ENCODE measurements at regions not wholly inside any gene's neighbourhood (a gene's known extent, or its start where the extent isn't known, plus 50 kb on each side); places are given as distances from the start of the nearest gene placed in this dataset.

DNA sequence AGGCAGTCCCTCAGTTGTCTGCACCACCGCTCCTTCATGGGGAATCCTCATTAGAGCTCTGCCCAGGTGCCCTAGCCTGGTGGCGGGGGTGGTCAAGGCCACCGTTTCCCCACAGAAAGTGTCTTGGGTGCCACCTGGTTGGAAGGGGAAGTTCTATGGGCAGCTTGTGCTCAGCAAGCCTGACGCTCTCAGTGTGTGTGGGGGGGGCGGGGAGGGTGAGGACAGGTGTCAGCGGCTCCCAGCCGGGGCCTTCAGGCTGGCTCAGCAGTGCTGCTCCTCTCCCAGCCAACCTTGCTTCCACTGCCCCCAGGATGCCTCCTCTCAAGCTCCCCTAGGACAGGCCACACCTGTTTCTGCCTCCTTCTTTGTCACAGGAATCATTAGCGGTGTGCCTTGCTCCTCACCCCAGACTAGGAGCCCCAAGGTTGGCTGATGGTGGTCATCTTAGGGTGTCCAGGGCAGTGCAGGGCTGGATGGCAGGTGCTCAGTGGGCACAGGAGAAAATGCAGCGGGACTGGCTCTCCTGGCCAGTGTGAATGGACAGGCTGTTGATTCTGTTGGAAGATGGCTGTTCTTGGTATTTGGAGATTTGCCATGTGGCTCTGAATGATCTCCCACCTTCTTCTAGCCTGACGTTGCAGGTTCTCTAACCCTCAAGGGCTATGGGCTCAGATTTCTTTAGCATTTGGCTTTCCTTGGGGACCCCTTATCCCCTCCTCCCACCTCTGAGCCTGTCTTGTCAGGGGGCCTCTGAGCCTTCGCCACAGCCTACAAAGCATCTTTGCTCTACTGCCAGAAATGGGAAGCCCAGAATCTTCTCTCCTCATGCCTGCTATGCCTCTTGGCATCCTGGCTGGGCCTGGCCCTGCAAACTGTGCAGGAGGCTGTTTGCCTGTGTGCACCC is 185.8 kb upstream of the HS6ST1 start:
- H3K4me3 ChIP-seq, result no peak overlapping the region
- no peak for ATAC-seq
- intact Hi-C loops (cut with DNase I), result no loop called here
- WGBS (ENCODE audit: insufficient coverage, low coverage, low lambda C conversion rate, missing lambda C conversion rate), result 90% methylated on average over 2 of the region's 11 CpGs
- DNase-seq, result no peak
- no peaks in the 10 kb centered on the region for H3K9me3 ChIP-seq
- no peak overlapping the region for H3K27ac ChIP-seq
- no peaks in the 10 kb centered on the region for H3K27me3 ChIP-seq
- TF ChIP-seq, protein P1, sequence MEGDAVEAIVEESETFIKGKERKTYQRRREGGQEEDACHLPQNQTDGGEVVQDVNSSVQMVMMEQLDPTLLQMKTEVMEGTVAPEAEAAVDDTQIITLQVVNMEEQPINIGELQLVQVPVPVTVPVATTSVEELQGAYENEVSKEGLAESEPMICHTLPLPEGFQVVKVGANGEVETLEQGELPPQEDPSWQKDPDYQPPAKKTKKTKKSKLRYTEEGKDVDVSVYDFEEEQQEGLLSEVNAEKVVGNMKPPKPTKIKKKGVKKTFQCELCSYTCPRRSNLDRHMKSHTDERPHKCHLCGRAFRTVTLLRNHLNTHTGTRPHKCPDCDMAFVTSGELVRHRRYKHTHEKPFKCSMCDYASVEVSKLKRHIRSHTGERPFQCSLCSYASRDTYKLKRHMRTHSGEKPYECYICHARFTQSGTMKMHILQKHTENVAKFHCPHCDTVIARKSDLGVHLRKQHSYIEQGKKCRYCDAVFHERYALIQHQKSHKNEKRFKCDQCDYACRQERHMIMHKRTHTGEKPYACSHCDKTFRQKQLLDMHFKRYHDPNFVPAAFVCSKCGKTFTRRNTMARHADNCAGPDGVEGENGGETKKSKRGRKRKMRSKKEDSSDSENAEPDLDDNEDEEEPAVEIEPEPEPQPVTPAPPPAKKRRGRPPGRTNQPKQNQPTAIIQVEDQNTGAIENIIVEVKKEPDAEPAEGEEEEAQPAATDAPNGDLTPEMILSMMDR (IDR thresholded peaks at IDR 0.05), result no peak
- no peak for TF ChIP-seq POLR2A (IDR thresholded peaks at IDR 0.05)
- H3K4me1 ChIP-seq, result no peaks in the 10 kb centered on the region
- no peaks in the 10 kb centered on the region for H3K36me3 ChIP-seq

DNA sequence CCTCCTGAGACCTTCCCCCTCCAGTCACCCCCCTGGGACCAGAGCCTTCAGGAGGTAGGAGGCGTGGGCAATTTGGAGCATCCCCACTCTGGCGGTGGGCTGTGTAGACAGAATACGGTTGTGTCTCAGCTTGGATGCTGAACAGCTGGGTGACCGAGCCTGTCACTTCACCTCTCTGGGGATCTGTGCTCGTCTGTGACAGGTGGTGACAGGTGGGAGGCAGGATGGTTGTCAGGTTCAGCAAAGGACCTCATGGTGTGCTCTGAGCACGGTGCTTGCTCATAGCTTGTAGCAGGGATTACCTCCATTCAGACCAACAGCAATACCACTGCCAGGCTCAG is 186.5 kb upstream of the HS6ST1 start:
- no peak overlapping the region for H3K4me3 ChIP-seq
- no peaks in the 10 kb centered on the region for H3K36me3 ChIP-seq
- TF ChIP-seq, protein P1 (IDR thresholded peaks at IDR 0.05), result no peak
- TF ChIP-seq POLR2A (IDR thresholded peaks at IDR 0.05), result no peak
- ATAC-seq (no peak), DNase-seq (no peak)
- 70% methylated on average over 2 of the region's 6 CpGs for WGBS (ENCODE audit: insufficient coverage, low coverage, low lambda C conversion rate, missing lambda C conversion rate)
- H3K27ac ChIP-seq, result no peak overlapping the region
- H3K9me3 ChIP-seq, result no peaks in the 10 kb centered on the region
- no peaks in the 10 kb centered on the region for H3K4me1 ChIP-seq
- no peaks in the 10 kb centered on the region for H3K27me3 ChIP-seq
- intact Hi-C loops (cut with DNase I), result no loop called here

DNA sequence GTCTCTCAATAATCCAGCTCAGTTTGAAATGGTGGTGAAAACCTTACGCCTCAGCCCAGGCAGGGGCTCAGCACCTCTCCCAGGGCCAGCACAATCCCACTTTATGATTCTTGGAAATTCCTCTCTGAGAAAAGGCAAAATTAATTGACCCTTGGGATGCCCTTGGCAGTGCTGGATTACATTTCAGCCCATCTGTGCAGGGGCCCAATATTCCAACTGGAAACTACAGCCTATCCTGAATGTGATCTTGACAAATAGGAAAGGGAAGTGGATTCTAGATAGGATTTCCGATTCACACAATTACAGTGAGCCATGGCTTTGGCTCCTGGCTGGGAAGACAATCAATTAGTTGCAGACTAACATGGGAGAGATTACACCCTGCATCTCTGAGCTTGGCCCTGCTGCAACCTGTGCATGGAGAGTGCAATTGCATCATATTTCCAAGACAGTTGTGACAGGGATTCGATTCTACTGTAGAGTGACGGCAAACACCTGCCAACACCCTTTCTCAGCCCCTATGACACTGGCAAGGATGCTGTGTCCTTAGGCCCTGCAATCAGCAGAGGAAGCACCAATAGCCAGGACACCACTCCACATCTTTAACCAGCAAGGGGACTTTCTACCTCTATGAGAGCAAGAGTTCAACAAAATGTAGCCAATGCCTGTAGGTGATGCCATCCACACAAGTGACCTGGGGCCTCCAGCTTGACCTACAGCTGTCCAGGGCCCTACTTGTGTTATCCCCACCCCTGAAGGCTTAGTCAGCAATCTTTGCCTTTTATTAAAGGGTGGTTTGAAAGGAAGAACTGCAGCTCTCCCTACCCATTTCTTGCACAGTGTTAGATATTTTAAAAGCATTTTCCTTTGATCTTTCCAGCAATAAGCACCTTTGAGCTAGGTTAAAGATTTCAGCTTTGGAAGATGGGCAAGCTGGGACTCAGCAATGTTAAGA is 187.2 kb upstream of the HS6ST1 start:
- WGBS (ENCODE audit: insufficient coverage, low coverage, low lambda C conversion rate, missing lambda C conversion rate), result 75% methylated on average over 2 of the region's 4 CpGs
- H3K27me3 ChIP-seq, result no peaks in the 10 kb centered on the region
- ATAC-seq, result peak in 1 of 4 donors; percentile 24
- H3K4me3 ChIP-seq, result no peak overlapping the region
- H3K9me3 ChIP-seq, result no peaks in the 10 kb centered on the region
- H3K36me3 ChIP-seq, result no peaks in the 10 kb centered on the region
- intact Hi-C loops (cut with DNase I), result no loop called here
- H3K27ac ChIP-seq, result no peak overlapping the region
- TF ChIP-seq POLR2A (IDR thresholded peaks at IDR 0.05), result no peak
- TF ChIP-seq, protein P1 (IDR thresholded peaks at IDR 0.05), result no peak
- H3K4me1 ChIP-seq, result no peaks in the 10 kb centered on the region
- no peak for DNase-seq

DNA sequence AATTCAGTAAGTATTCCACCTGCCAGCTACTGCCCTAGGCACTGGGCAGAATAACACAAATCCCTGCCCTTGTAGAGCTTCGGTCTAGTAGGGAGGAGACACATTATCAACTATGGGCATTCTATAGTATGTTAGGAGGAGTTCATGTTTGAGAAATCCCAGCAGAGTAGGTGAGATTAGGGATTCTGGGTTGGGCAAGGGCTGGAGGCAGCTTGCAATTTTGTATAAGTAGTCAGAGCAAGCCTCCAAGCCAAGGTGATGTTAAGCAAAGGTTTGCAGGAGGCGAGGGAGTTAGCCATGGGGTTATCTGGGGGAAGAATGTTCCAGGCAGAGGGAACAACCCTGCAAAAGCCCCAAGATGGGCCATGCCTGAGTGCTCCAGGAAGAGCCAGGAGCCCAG is 187.9 kb upstream of the HS6ST1 start:
- 90% methylated on average over 2 of the region's 2 CpGs for WGBS (ENCODE audit: insufficient coverage, low coverage, low lambda C conversion rate, missing lambda C conversion rate)
- H3K27ac ChIP-seq, result no peak overlapping the region
- no peaks in the 10 kb centered on the region for H3K36me3 ChIP-seq
- no peaks in the 10 kb centered on the region for H3K4me1 ChIP-seq
- DNase-seq, result no peak
- TF ChIP-seq, protein P1 (IDR thresholded peaks at IDR 0.05), result no peak
- no peak for TF ChIP-seq POLR2A (IDR thresholded peaks at IDR 0.05)
- no peaks in the 10 kb centered on the region for H3K27me3 ChIP-seq
- ATAC-seq, result no peak
- intact Hi-C loops (cut with DNase I), result no loop called here
- H3K4me3 ChIP-seq, result no peak overlapping the region
- H3K9me3 ChIP-seq, result no peaks in the 10 kb centered on the region

Measured in right lobe of liver (tissue), 6 donors.